C4-2B (cell line): ENCODE measurements at regions not wholly inside any gene's neighbourhood (a gene's known extent, or its start where the extent isn't known, plus 50 kb on each side); places are given as distances from the start of the nearest gene placed in this dataset.

Source experiments
- ZFX ChIP-seq: fragments of 450-650 bp; IDR thresholded peaks from 2 replicates; pipeline ENCODE4 v1.6.1; 2017
- TF ChIP-seq, protein P1 (sequence below): fragments of 450-650 bp; conservative IDR thresholded peaks from 2 replicates; pipeline ENCODE4 v1.5.1; 2017; ENCODE audit warnings: mild to moderate bottlenecking

DNA sequence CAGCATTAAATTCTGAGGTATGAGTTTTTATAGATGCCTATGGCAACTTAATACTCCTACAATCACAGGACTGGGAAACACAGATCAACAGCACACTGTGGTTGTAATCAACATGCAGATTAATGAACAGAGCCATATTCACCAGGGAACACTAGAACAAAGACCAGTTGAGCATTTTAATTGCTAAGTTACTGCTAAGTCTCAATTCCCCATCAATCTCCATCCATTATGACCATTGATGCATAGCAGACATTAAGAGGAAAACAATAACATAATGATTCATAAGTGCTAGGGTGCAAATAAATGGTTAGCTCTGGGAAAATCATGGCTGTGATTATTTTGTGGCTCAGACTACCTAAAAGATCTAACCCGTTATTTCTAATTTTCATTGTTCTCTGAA is 505.6 kb downstream of the TRHDE start:
- TF ChIP-seq, protein P1, sequence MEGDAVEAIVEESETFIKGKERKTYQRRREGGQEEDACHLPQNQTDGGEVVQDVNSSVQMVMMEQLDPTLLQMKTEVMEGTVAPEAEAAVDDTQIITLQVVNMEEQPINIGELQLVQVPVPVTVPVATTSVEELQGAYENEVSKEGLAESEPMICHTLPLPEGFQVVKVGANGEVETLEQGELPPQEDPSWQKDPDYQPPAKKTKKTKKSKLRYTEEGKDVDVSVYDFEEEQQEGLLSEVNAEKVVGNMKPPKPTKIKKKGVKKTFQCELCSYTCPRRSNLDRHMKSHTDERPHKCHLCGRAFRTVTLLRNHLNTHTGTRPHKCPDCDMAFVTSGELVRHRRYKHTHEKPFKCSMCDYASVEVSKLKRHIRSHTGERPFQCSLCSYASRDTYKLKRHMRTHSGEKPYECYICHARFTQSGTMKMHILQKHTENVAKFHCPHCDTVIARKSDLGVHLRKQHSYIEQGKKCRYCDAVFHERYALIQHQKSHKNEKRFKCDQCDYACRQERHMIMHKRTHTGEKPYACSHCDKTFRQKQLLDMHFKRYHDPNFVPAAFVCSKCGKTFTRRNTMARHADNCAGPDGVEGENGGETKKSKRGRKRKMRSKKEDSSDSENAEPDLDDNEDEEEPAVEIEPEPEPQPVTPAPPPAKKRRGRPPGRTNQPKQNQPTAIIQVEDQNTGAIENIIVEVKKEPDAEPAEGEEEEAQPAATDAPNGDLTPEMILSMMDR, result no peak
- TF ChIP-seq ZFX, result no peak
